HG03095 (cell line): ENCODE measurements at regions not wholly inside any gene's neighbourhood (a gene's known extent, or its start where the extent isn't known, plus 50 kb on each side); places are given as distances from the start of the nearest gene placed in this dataset.

Source experiments
- ATAC-seq: cut with Tn5 transposase; IDR thresholded peaks from one replicate; pipeline ENCODE4 v1.9.1; 2021; ENCODE audit warnings: moderate library complexity; ENCODE audit not compliant: unreplicated experiment

GRCh38 chr11:41849250-41849649 is 389.8 kb upstream of the LRRC4C start:
- ATAC-seq, result no peak

GRCh38 chr11:41851743-41852142 is 392.3 kb upstream of the LRRC4C start:
- no peak for ATAC-seq

- ATAC-seq, result no peak
Observed at GRCh38 chr11:41861838-41862237, 402.4 kb upstream of the LRRC4C start.

- ATAC-seq, result no peak
Observed at GRCh38 chr11:41866525-41866924, 407.1 kb upstream of the LRRC4C start.

- no peak for ATAC-seq
Observed at GRCh38 chr11:41868606-41869005, 409.2 kb upstream of the LRRC4C start.

- ATAC-seq, result no peak
Observed at GRCh38 chr11:41872426-41872825, 413.0 kb upstream of the LRRC4C start.

- no peak for ATAC-seq
Observed at GRCh38 chr11:41872870-41873269, 413.4 kb upstream of the LRRC4C start.

- ATAC-seq, result no peak
Observed at GRCh38 chr11:41878095-41878494, 418.6 kb upstream of the LRRC4C start.

GRCh38 chr11:41879214-41879613 is 419.8 kb upstream of the LRRC4C start:
- no peak for ATAC-seq

- ATAC-seq, result no peak
Observed at GRCh38 chr11:41895081-41895480, 435.6 kb upstream of the LRRC4C start.

GRCh38 chr11:41897991-41898390 is 438.5 kb upstream of the LRRC4C start:
- no peak for ATAC-seq

GRCh38 chr11:41917900-41918299 is 458.4 kb upstream of the LRRC4C start:
- ATAC-seq, result no peak

GRCh38 chr11:41920374-41920773 is 460.9 kb upstream of the LRRC4C start:
- ATAC-seq, result no peak

GRCh38 chr11:41921746-41922390 is 462.4 kb upstream of the LRRC4C start:
- ATAC-seq, result no peak

GRCh38 chr11:41926339-41926738 is 466.9 kb upstream of the LRRC4C start:
- no peak for ATAC-seq

GRCh38 chr11:41935241-41935640 is 475.8 kb upstream of the LRRC4C start:
- no peak for ATAC-seq

GRCh38 chr11:41935795-41936194 is 476.3 kb upstream of the LRRC4C start:
- no peak for ATAC-seq

GRCh38 chr11:41943656-41944055 is 484.2 kb upstream of the LRRC4C start:
- ATAC-seq, result no peak

GRCh38 chr11:41947392-41947791 is 487.9 kb upstream of the LRRC4C start:
- no peak for ATAC-seq

- ATAC-seq, result no peak
Observed at GRCh38 chr11:41950470-41951143, 491.2 kb upstream of the LRRC4C start.

GRCh38 chr11:41954034-41954433 is 494.6 kb upstream of the LRRC4C start:
- ATAC-seq, result no peak

GRCh38 chr11:41955066-41955465 is 495.6 kb upstream of the LRRC4C start:
- no peak for ATAC-seq
